ENCODE measurements at regions not wholly inside any gene's neighbourhood (a gene's known extent, or its start where the extent isn't known, plus 50 kb on each side); places are given as distances from the start of the nearest gene placed in this dataset.

DNA sequence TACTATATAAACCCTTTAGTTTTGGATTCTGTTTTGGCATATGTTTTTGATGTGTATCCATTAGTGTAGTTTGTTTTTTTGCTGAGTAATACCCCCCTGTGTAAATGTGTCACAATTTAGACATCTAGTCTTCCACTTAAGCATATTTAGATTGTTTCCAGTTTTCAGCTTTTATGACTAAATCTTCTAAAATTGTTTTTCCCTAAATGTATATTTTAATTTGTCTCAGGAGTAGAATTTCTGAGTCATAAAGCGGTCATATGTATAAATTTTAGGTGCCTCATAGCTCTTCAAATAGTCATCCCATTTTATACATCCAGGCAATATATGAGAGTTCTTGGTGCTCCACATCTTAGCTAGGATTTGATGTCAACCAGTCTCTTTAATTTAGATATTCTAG, 1348.0 kb downstream of the MRPL39 start:
- TF ChIP-seq, protein P1, sequence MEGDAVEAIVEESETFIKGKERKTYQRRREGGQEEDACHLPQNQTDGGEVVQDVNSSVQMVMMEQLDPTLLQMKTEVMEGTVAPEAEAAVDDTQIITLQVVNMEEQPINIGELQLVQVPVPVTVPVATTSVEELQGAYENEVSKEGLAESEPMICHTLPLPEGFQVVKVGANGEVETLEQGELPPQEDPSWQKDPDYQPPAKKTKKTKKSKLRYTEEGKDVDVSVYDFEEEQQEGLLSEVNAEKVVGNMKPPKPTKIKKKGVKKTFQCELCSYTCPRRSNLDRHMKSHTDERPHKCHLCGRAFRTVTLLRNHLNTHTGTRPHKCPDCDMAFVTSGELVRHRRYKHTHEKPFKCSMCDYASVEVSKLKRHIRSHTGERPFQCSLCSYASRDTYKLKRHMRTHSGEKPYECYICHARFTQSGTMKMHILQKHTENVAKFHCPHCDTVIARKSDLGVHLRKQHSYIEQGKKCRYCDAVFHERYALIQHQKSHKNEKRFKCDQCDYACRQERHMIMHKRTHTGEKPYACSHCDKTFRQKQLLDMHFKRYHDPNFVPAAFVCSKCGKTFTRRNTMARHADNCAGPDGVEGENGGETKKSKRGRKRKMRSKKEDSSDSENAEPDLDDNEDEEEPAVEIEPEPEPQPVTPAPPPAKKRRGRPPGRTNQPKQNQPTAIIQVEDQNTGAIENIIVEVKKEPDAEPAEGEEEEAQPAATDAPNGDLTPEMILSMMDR (IDR thresholded peaks at IDR 0.05) = no peak
- TF ChIP-seq POLR2AphosphoS5 (IDR thresholded peaks at IDR 0.05) = no peak
- no peak for TF ChIP-seq POLR2A (IDR thresholded peaks at IDR 0.05)
